HPDE6-E6E7 (cell line): ENCODE measurements at regions not wholly inside any gene's neighbourhood (a gene's known extent, or its start where the extent isn't known, plus 50 kb on each side); places are given as distances from the start of the nearest gene placed in this dataset.

ENCODE experiments used
- DNase-seq: peaks from one replicate; pipeline ENCODE4 v3.0.0; 2011; ENCODE audit warnings: missing footprints; ENCODE audit errors: extremely low spot score

DNA sequence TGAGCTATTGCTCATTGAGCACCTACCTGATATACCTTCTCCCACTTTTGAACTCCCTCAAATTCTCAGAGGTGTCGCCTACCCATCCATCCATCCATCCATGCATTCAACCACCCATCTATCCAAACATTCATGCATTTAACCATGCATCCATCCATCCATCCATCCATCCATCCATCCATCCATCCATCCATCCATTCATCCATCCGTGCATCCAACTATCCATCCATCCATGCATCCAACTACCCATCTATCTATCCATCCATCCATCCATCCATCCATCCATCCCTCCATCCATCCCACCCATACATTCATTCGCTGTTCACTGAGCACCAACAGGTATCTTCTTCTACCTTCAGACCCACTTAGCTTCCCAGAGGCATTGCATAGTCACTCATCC lies 342.8 kb downstream of the CTTN start:
- DNase-seq, result no peak

DNA sequence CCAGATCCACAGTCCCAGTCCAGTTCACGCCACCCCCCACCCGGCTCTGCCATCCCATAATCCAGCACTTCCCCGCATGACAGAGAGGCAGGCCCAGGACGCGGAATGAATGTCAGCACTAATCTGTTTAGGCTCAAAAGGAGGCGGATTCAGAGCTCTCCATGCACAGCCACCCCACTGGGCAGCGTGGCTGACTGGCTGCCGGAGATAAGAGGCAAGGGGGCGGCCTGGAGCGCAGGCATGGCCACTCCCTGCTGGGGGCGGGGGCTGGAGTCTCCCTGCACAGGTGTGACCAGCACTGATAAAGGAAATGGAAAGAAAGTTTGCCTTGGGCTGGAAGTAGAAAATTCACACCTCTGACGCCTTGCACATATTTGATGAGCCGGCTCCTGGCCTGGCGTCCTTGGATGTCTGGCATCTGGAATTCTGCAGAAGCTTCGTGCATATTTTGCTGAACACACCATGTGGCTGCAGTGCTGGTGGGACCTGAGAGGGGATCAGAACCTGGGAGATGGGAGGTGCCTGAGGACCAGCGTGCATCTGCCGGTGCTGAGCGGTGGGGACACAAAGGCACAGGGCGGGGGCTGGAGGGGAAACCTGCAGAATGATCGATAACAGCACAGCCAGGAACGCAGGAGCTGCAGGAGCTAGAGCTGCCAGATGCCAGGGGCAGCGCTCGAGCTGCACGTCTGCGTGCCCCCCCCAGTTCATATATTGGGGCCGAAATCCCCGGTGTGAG lies 344.4 kb downstream of the CTTN start:
- DNase-seq, result no peak

DNA sequence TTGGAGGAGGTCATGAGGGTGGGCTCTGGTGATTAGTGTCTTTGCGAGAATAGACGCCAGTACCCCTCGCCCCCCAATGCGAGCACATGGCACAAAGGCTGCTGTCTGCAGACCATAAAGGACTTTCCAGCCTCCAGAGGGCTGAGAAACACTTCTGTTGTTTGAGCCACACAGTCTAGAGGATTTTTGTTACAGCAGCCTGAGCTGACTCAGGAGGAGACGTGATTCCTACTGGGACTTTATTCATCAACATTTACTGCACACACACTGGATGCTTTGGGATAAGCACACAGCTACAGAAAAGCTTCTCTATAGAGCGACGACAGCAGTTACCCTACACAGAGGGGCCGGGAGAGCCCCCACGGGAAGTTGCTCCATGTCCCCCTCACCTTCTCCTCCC lies 345.0 kb downstream of the CTTN start:
- DNase-seq, result no peak

DNA sequence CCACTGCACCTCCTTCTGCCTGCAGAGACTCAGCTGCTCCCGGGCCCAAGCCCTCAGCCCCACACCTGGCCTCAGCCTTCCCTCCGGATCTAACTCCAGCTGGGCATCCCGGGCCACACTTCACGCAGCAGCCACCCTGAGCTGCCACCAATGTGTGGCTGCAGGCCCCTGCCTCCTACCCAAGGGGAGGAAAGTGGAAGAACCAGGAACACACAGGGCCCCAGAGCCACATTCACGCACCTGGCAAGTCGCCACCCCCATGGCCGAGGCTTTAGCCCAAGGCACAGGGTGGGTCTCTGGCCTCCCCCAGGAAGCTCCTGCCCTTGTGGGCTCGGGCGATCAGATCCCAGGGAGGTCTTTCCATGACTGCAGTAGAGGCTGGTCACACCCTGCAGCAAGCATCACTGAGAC lies 345.6 kb downstream of the CTTN start:
- DNase-seq, result no peak

DNA sequence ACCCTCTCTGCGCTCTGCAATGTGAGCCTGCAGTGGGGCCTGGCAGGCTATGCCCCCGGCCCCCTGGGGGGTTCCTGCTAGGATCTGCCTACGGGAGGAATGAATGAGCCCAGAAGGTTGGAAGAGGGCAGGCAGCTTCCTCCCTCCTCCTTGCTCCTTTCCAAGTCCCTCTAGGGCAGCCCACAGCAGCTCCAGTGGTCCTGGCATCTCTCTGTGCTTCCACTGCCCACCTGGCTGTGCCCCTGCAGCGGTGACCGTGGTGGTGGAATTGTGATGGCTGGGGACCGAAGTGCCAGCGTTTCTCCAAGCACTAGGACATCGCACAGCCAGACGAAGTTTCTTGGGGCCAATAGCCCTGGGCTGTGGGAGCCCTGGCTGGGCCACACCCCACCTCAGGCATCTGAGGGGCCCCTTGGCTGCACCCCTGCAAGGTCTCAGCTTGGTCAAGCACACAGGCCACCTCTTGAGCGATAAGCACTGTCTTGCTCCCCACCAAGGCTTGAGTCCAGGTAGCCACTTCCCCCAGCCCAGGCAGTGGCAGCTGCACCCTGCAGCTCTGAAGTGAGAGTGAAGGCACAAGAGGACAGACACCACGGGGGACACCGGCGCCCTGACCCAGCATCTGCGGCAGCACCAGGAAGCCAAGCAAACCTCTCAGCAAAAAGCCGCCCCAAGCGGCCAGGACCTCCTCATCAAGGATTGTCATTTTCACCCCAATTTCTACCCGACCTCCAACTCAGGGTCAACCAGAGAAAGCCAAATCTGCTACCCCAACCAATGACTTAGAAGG lies 346.3 kb downstream of the CTTN start:
- no peak for DNase-seq

DNA sequence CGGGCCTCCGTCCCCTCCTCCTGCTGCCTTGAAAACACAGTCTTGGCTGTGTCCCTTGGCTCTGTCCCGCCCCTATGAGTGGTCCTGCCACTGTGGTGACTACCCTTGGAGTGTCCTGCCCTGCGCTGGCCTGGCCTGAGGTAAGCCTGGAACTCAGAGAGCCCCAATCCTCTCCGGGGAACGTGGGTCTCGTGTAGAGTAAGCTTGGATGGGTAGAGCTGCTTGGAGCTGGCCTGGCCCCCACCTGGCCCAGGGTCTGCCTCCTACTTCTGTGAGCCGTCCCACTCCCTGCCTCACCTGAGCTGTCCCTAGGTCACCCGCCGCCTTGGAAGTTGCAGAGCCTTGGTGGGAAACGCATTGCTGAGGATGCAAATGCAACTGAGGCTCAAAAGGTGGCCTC lies 347.1 kb downstream of the CTTN start:
- no peak for DNase-seq

DNA sequence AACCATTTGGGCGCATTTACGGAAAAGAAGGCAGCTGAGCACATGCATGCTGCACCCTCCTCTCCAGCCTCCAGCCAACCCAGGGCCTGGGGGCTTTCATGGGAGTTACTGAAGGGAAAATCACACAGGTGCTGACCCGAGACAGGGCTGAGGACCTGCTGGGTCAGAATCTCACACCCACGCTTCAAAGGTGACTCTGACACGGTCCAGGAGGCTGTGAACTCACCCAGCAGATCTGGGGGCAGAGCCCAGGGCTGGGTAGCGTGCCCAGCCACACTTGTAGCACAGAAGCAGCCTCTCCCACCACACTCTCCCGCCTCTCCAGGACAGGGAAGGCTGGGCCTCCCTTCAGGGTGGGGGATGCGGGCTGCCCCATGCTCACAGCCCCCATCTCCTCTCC lies 347.6 kb downstream of the CTTN start:
- DNase-seq, result no peak

DNA sequence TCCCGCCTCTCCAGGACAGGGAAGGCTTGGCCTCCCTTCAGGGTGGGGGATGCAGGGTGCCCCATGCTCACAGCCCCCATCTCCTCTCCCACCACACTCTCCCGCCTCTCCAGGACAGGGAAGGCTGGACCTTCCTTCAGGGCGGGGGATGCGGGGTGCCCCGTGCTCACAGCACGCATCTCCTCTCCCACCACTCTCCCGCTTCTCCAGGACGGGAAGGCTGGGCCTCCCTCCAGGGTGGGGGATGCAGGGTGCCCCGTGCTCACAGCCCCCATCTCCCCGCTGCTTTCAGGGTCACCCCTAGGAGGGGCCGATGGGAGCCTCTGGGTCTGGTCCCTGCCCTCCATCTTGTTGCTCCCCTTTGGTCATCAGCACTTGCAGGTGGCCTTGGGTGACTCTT lies 348.0 kb downstream of the CTTN start:
- no peak for DNase-seq

DNA sequence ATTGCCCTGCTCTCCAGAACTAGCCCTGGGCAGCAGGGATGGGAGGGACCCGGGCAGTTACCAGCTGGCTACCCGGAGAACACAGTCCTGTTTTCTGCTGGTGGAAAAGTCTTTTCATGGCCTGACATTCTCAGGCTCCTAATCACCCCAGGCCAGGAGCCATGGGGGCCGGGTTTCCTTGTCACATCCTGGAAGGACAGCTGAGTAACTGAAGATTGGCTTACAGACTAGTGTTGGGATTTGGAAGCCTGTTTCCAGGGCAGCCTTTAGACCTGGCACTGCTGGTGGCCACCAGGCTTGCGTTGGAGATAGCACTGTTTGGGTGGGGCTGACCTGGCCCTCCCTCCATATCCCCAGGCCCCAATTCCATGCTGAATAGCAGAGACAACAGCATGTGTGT lies 349.0 kb downstream of the CTTN start:
- no peak for DNase-seq

DNA sequence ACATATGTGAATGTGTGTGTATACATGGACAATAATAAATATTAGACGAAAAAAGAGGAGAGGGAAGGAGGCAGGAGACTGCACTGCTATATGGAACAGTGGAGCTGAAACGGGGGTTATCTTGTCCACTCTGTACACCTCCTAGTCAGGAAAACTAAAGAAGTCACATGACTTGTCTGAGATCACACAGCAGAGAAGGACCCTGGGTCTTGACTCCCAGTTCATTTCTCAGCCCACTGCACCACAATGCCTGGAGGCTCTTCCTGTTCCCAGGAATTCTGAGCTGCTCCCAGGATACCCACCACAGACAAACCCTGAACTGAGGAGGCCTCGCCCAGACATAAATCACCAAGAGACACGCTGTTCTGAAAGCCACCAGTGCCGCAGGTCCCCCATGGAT lies 349.6 kb downstream of the CTTN start:
- DNase-seq, result no peak

DNA sequence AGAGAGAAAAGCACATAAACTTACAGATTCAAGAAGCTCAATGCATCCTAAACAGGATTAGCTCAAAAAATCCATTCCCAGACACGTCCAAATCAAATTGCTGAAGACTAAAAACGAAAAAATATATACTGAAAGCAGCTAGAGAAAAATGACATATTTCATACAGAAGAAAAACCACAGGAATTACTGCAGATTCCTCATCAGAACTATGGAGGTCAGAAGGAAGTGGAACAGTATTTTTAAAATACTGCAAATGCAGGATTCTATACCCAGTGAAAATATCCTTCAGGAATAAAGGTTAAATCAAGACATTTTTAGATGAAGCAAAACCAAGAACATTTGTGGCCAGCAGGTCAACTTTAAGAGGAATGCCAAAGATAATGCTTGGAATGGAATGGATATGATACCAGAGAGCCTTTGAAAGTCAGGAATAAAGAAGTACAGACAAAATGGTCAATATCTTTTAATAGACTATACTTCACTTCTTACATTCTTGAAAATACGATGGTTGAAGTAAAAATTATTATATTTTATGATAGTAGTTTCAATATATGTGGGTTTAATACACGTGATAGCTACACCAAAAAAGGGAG lies 352.9 kb downstream of the CTTN start:
- no peak for DNase-seq

DNA sequence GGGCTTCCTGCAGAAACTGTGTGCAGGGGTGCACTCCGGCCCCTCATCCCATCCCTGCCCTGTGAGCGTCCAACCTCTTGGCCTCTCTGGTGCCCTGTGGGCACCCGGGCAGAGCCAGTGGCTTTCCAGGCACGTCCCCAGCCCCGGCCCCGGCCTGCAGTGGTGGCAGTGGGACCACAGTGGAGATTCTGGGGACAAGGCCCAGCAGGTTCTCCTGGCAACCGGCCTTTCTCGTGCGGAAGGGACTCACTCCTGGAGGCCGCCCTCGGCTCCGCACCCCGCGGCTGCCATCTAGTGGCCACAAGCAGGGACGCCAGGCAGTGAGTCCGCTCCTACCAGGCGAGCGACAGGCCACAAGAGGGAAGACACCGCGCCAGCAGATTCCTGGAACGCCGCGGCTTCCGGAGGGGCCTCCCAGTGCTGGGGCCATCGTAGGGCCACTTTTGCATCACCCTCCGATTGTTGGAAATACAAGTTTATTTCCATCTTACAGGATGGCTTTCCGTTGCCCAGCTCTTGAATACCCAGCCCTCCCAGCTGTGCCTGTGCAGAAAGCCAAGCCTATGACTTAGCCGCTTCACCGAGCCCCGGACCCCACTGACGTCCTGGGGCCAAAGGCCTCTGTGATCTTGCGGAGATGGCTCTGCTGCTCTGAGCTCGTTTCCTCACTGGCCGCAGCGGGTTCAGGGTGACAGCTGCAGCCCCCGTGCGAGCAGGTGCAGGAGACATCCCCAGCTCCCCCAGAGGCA lies 357.3 kb downstream of the CTTN start:
- DNase-seq, result peak; percentile 15

DNA sequence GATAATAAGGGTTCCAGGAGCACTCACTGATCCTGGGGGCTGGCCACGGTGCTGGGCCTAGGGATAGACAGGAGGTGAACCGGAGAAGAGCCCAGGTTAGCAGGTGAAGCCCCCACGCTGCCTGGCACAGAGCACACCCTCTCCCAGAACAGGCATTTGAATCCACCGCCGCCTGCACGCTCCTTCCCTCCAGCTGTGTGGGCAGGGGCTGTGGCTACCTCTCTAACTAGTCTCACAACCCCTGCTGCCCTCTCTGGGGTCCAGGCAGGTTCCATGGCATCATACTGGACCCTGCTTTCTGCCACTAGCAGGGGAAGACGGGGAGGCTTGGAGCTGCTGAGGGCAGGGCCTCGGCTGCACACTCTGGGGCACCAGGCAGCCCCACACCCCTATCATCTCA lies 358.0 kb downstream of the CTTN start:
- no peak for DNase-seq

DNA sequence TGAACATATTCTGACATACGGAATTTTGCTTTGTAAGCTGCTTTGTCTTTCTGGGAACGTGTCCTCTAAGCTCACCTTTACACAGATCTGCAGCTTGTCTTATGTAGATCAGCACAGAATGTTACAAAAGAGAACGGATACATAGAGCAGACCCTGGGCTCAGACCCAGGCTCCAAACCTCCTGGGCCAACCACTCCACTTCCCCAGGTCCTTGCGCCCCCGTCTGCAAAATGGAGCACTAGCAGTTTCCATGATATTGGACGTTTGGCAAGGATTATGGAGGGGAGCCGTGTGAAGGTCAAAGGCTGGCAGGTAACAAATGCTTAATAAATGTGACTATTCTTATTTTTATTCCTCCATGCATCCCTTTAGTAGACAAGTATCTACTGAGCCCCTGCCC lies 358.4 kb downstream of the CTTN start:
- no peak for DNase-seq

DNA sequence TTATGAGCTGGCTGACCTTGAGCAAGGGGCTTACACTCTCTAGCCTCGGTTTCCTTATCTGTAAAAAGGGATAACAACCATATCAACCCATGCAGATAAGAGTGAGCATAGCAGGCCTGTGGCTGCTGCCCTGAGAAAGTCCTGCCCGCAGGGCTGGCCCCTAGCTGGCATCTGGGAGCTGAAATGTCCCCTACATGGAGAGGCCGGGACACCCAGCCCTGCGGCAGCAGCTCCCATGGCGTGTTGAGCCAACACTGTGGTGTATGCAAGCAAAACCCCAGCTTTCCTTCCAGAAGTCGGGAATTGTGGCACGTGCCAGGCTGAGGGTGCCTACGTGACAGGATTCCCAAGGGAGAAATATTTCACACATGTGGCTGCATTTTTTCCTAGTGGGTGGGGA lies 358.9 kb downstream of the CTTN start:
- DNase-seq, result no peak

DNA sequence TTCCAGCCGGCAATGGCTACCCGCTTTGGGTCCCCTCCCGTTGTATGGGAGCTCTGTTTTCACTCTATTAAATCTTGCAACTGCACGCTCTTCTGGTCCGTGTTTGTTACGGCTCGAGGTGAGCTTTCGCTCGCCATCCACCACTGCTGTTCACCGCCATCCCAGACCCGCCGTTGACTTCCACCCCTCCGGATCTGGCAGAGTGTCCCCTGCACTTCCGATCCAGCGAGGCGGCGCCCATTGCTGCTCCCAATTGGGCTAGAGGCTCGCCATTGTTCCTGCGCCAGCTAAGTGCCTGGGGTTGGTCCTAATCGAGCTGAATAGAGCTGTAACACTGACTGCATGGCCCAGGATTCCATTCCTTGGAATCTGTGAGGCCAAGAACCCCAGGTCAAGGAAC lies 359.9 kb downstream of the CTTN start:
- no peak for DNase-seq

DNA sequence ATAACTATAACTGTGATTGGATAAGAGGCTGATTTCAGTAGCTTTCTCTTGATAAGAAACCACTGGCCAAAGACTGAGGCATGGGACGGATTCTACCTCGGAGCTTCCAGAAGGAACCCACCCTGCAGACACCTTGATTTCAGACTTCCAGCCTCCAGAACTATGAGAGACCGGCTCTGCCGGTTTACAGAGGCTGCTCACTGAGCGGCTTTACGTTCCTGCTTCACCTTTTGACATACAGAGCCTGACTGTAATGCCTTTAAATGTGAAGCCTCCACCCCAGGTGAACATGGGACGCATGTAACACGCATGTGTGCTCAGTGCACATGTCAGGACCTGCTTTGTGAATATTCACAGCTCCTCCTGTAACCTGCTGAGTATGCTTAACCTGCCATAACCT lies 361.5 kb downstream of the CTTN start:
- DNase-seq, result no peak

DNA sequence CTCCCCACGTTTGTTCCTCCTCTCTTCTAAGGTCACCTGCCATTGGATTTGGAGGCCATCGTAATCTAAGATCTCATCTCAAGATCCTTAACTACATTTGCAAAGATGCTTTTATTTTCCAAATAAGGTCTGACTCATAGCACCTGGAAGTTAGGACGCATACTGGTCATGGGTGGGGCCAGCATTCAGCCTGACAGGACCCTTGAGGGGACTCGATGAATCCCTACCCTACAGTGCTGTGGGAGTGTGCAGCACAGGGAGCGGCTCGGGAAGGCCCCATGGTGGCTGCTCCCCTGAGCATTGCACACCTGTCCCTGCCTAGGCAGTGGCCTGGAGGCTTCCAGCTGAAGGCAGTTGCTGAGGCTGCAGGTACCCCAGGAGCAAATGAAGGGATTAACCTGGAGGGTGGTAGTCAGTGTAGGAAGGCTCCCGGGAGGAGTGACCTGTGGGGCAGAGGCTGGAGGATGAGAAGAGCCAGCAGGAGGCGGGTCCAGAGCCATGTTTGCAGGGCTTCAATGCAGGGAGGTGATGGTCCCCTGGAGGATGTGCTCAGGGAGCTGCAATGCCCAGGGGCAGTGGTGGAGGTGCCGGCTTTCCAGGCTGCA lies 362.2 kb downstream of the CTTN start:
- no peak for DNase-seq

DNA sequence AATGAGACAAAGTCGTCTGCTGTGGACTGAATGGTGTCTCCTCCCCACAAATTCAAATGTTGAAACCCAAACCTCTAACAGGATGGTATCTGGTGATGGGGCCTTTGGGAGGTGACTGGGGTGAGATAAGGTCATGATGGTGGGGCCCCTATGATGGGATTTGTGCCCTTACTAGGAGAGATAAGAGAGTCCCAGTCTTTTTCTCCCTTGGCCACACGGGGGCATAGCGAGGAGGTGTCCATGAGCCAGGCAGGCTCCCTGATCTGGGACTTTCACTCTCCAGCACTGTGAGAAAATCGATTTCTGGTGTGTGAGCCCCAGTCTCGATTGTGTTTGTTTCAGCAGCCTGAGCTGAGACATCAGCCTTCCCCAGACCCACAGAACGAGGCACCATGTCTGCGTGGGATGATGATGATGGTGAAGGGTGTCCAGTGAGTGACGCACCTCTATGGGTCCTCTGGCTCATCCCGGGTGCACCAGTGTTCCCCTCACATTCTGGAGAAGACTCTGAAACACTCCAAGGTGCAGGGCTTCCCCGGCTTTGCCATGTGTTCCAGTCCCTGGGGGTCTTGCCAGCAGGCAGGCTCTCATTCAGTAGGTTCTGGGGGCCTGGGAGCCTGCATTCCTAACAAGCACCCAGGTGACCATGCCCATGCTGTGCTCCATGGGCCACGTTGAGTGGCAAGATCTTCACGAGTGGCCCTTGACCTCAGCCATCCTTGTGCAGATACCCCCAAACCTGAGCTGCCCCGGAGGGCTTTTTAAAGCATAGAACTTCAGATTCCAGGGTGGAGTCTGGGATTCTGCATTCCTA lies 363.0 kb downstream of the CTTN start:
- no peak for DNase-seq

DNA sequence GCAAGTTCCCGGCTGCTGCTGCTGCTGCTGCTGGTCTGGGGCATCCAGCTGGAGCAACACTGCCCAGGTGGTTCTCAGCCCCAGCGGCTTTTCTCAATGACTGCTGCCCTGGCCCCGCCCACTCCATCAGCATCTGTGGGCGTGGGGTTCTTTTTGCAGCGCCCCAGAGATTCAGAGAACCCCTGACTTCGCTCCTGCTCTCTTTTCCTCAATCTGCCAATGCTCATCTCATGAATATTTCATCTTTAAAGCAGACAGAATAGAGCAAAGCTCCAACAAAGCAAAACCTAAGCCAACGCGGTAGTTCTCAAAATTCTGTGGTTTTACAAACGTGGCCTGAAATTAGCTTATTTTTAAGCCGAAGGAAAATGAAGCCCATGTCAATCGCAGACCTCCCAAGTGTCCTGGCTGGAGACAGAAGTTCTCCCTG lies 363.6 kb downstream of the CTTN start:
- DNase-seq, result no peak

DNA sequence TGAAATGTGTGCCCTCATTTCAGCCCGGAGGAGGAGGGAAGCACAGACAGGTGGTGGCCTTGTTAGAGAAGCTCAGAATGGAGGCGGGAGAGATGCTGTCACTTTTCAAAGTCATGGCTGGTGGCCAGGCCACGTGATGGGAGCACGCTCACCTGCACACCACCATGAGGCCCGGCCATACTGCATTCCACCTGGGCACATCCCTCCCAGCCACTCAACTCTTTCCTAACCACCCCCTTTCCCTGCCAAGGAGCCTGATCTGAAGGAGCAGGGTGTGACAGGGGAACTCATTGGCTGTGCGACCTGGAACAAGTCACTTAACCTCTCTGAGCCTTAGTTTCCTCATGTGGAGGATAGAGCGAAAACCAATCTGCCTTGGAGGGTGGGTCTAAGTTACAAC lies 364.5 kb downstream of the CTTN start:
- no peak for DNase-seq
